ENCODE measurements at regions not wholly inside any gene's neighbourhood (a gene's known extent, or its start where the extent isn't known, plus 50 kb on each side); places are given as distances from the start of the nearest gene placed in this dataset.

DNA sequence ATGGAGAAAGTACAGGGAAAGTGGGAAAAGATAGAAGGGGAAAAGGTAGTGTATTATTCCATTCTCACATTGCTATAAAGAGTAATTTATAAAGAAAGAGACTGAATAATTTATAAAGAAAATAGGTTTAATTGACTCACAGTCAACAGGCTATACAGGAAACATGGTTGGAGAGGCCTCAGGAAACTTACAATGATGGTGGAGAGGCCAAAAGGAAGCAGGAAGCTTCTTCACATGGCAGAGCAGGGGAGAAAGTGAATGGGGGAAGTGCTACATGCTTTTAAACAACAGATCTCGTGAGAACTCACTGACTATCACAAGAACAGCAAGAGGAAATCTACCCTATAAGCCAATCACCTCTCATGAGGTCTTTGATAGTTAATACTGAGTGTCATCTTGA, 725.0 kb upstream of the FLRT2 start:
- H3K27ac ChIP-seq (ENCODE audit: low read length), result no peak overlapping the region
- H3K9me3 ChIP-seq (ENCODE audit: control insufficient read depth in 1 of 2, low read length in 2 of 2), result no peaks in the 10 kb centered on the region

DNA sequence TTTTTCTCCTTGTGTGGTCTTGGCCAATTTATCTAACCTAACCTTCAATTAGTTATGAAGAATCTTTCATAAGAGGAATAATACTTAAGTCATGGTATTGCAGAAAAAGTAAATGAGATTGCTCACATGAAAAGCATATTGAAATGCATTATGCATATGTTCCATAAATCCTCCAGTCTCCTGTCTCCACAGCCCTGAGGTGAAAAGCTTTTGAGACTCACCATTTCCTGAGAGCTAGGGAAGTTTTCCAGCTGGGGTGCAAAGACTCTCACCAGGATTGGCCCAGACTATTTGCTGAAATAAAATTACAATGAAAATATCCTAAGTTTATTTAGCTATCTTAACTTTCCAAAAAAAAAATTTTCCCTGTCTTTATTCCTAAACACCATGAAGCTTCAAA, 723.8 kb upstream of the FLRT2 start:
- Histone ChIP-seq H3K9me3 (ENCODE audit: control insufficient read depth in 1 of 2, low read length in 2 of 2) (no peaks in the 10 kb centered on the region), H3K4me1 (ENCODE audit: control insufficient read depth in 1 of 2, insufficient read depth in 2 of 2, low read length in 2 of 2) (no peaks in the 10 kb centered on the region), H3K36me3 (ENCODE audit: control insufficient read depth in 1 of 2, insufficient read depth in 2 of 2, low read length in 2 of 2) (no peaks in the 10 kb centered on the region), H3K4me3 (ENCODE audit: low read depth in 1 of 2, low read length in 2 of 2) (no peak overlapping the region), H3K27me3 (ENCODE audit: low read depth, low read length) (no peaks in the 10 kb centered on the region), H3K27ac (ENCODE audit: low read length) (no peak overlapping the region)

More for the DNA sequence above, 725.0 kb upstream of the FLRT2 start:
- Histone ChIP-seq H3K4me1 (ENCODE audit: control insufficient read depth in 1 of 2, insufficient read depth in 2 of 2, low read length in 2 of 2) (no peaks in the 10 kb centered on the region), H3K36me3 (ENCODE audit: control insufficient read depth in 1 of 2, insufficient read depth in 2 of 2, low read length in 2 of 2) (no peaks in the 10 kb centered on the region), H3K27me3 (ENCODE audit: low read depth, low read length) (no peaks in the 10 kb centered on the region), H3K4me3 (ENCODE audit: low read depth in 1 of 2, low read length in 2 of 2) (no peak overlapping the region)

DNA sequence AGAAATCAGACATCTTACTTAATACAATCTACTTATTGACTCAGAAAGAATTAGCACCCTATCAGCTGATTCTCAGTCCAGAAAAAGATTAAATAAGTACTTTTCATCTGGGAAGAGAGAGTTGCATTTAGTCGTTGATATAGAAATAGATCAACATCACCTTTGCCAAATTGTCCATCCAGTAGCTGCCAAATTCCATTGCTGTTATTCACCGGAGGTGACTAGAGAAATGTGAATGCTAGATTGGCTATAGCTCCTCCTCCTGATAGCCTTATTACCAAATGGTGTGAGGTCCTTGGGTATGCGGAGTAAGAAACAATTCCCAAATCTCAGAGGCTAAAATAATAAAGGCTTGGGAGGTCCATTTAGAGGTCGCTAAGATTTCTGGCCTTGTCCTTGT, 723.3 kb upstream of the FLRT2 start:
- H3K4me3 ChIP-seq (ENCODE audit: low read depth in 1 of 2, low read length in 2 of 2), result no peak overlapping the region
- no peaks in the 10 kb centered on the region for H3K27me3 ChIP-seq (ENCODE audit: low read depth, low read length)
- no peak overlapping the region for H3K27ac ChIP-seq (ENCODE audit: low read length)
- H3K4me1 ChIP-seq (ENCODE audit: control insufficient read depth in 1 of 2, insufficient read depth in 2 of 2, low read length in 2 of 2), result no peaks in the 10 kb centered on the region
- no peaks in the 10 kb centered on the region for H3K36me3 ChIP-seq (ENCODE audit: control insufficient read depth in 1 of 2, insufficient read depth in 2 of 2, low read length in 2 of 2)
- no peaks in the 10 kb centered on the region for H3K9me3 ChIP-seq (ENCODE audit: control insufficient read depth in 1 of 2, low read length in 2 of 2)

DNA sequence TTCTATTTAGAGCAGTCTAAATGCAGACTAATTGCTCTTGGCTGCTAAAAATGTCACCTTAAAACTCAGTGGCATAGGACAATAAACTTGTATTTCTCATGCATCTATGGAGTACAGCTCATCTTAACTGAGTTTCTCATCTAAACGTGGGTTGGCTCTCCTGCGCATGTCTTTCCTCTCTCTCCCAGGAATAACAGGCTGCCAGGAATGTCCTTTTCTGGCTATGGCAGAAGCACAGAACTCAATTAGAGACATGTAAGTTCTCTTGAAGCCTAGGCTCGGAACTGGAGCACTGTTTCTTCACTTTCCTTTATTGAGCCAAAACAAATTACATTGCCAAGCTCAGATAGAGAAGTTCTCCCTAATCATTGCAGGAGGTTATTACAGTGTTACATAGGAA, 722.3 kb upstream of the FLRT2 start:
- H3K4me3 ChIP-seq (ENCODE audit: low read depth in 1 of 2, low read length in 2 of 2), result no peak overlapping the region
- H3K4me1 ChIP-seq (ENCODE audit: control insufficient read depth in 1 of 2, insufficient read depth in 2 of 2, low read length in 2 of 2), result no peaks in the 10 kb centered on the region
- H3K27me3 ChIP-seq (ENCODE audit: low read depth, low read length), result no peaks in the 10 kb centered on the region
- no peaks in the 10 kb centered on the region for H3K9me3 ChIP-seq (ENCODE audit: control insufficient read depth in 1 of 2, low read length in 2 of 2)
- H3K36me3 ChIP-seq (ENCODE audit: control insufficient read depth in 1 of 2, insufficient read depth in 2 of 2, low read length in 2 of 2), result no peaks in the 10 kb centered on the region
- no peak overlapping the region for H3K27ac ChIP-seq (ENCODE audit: low read length)

DNA sequence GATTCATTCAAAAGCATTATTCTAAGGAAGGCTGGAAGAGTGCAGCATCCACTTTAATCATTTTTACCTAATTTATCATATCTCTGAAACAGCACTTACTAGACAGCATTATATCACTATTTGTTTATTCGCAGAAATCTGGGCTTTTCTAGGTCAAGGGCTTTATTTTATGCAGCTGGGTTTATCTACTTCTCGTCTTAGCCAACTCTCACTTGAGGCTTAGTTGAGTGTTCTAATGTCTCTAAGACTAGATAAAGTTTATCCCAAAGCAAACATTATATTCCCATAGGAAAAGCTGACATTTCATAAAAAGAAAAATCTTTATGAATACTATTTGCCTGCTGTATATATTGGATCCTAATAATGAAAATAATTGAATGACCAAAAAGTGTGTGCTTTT, 720.8 kb upstream of the FLRT2 start:
- Histone ChIP-seq H3K27me3 (ENCODE audit: low read depth, low read length) (no peaks in the 10 kb centered on the region), H3K9me3 (ENCODE audit: control insufficient read depth in 1 of 2, low read length in 2 of 2) (no peaks in the 10 kb centered on the region), H3K4me1 (ENCODE audit: control insufficient read depth in 1 of 2, insufficient read depth in 2 of 2, low read length in 2 of 2) (no peaks in the 10 kb centered on the region), H3K27ac (ENCODE audit: low read length) (no peak overlapping the region), H3K36me3 (ENCODE audit: control insufficient read depth in 1 of 2, insufficient read depth in 2 of 2, low read length in 2 of 2) (no peaks in the 10 kb centered on the region), H3K4me3 (ENCODE audit: low read depth in 1 of 2, low read length in 2 of 2) (no peak overlapping the region)

DNA sequence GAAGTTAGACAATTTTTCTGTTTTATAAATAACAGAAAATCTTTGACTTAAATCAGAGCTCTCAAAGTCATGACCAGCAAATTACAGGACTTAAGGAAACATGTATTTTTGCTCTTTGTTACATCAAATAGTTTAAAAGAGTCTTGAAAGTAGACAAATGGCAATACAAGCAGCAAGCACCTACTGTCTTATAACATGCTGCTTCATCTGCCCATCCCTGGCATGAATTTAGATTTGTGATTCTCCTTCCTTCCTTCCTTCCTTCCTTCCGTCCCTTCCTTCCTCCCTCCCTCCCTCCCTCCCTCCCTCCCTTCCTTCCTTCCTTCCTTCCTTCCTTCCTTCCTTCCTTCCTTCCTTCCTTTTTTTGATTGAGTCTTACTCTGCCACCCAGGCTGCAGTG, 715.6 kb upstream of the FLRT2 start:
- Histone ChIP-seq H3K4me1 (ENCODE audit: control insufficient read depth in 1 of 2, insufficient read depth in 2 of 2, low read length in 2 of 2) (no peaks in the 10 kb centered on the region), H3K27me3 (ENCODE audit: low read depth, low read length) (no peaks in the 10 kb centered on the region), H3K36me3 (ENCODE audit: control insufficient read depth in 1 of 2, insufficient read depth in 2 of 2, low read length in 2 of 2) (no peaks in the 10 kb centered on the region), H3K4me3 (ENCODE audit: low read depth in 1 of 2, low read length in 2 of 2) (no peak overlapping the region), H3K9me3 (ENCODE audit: control insufficient read depth in 1 of 2, low read length in 2 of 2) (no peaks in the 10 kb centered on the region), H3K27ac (ENCODE audit: low read length) (no peak overlapping the region)

DNA sequence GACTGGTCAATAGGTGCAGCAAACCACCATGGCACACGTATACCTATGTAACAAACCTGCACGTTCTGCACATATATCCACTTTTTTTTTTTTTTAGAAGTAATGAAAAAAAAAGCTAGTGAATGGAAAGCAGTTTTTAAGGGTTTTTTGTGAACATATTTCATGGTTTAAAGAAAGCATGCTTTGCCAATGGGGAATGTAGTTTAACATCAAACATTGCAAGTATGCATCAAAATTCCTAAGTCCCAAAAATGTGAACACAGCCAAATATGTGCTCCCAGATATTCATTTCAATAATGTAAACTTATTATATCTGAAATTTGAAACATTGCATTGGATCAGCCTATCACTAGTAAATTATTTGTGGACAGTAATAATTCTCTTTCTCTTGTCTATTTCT, 710.4 kb upstream of the FLRT2 start:
- Histone ChIP-seq H3K27ac (ENCODE audit: low read length) (no peak overlapping the region), H3K4me1 (ENCODE audit: control insufficient read depth in 1 of 2, insufficient read depth in 2 of 2, low read length in 2 of 2) (no peaks in the 10 kb centered on the region), H3K4me3 (ENCODE audit: low read depth in 1 of 2, low read length in 2 of 2) (no peak overlapping the region), H3K36me3 (ENCODE audit: control insufficient read depth in 1 of 2, insufficient read depth in 2 of 2, low read length in 2 of 2) (no peaks in the 10 kb centered on the region), H3K27me3 (ENCODE audit: low read depth, low read length) (no peaks in the 10 kb centered on the region), H3K9me3 (ENCODE audit: control insufficient read depth in 1 of 2, low read length in 2 of 2) (peaks cover 0 to 4% of the 10 kb centered on the region in 2 donors)

DNA sequence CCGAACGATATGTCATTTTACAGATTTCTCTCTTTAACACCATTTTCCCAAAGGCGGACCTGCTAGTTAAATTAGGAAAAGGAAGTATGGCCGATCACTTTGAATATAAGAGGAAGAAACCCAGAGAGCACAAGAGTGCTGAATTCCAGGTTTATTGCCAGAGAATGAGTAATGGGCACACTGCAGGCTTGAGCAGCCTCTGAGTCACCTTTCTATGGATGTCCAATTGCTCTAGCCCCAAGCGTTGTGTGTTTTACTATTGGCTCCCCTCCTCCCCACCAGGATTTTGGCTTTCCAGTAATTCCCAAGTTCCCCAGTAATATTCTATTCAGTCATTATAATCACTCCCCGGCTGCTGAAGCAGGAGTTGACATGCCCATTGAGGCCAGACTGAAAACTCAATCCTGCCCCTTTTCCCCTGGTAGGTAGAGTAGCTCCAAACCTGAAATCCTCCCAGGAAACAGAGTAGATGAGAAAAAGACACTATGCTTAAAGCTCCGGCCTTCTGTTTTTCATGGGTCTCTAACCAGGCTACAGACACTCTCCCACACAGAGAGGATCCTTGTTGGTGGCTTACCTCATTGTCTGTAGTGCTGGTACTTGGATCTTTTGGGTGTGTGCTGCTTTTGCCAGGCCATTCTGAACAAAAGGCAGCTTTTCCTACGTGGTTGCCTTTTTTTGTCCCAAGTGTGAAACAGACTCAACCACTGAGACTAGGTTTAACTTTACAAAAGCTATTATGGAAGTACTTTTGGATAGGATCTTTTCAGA, 704.3 kb upstream of the FLRT2 start:
- Histone ChIP-seq H3K4me3 (ENCODE audit: low read depth in 1 of 2, low read length in 2 of 2) (no peak overlapping the region), H3K27ac (ENCODE audit: low read length) (no peak overlapping the region), H3K4me1 (ENCODE audit: control insufficient read depth in 1 of 2, insufficient read depth in 2 of 2, low read length in 2 of 2) (no peaks in the 10 kb centered on the region), H3K9me3 (ENCODE audit: control insufficient read depth in 1 of 2, low read length in 2 of 2) (peaks cover 0 to 4% of the 10 kb centered on the region in 2 donors), H3K27me3 (ENCODE audit: low read depth, low read length) (no peaks in the 10 kb centered on the region), H3K36me3 (ENCODE audit: control insufficient read depth in 1 of 2, insufficient read depth in 2 of 2, low read length in 2 of 2) (no peaks in the 10 kb centered on the region)

DNA sequence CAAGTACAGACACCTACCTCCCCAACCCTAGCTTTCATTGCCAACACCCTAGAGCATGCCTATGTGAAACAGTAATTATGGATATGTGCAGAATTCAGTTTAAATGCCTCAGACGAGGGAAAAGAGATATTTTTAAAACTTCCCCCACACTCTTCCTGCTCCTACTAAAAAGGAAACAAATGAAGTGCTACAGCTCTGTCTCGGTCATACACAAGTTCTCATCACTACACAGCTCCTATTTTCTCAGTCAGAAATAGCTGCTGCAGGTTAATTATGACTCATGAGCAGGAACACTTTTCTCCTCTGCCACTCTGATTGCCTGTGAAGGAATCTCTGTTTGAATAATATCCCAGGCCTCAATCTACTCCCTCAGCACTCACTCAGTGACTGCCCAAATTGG, 703.6 kb upstream of the FLRT2 start:
- no peaks in the 10 kb centered on the region for H3K27me3 ChIP-seq (ENCODE audit: low read depth, low read length)

DNA sequence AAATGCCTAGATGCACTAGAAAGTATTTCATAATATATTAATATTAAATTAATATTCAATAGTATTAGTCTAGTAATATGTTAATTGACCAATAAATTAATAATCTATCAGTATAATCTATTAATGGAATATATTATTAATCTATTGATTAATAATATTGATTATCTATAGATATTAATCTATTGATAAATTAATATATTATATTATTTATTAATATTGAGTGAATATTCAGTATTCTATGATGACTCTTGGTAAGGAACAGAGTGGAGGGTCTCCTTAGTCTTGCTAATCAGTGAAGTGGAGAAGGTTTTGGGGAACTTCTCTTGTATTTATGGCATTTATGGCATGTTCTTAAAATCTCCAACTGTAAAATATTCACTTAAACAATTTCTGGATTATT, 679.3 kb upstream of the FLRT2 start:
- no peak overlapping the region for H3K4me3 ChIP-seq (ENCODE audit: low read depth in 1 of 2, low read length in 2 of 2)
- no peak overlapping the region for H3K27ac ChIP-seq (ENCODE audit: low read length)
- no peaks in the 10 kb centered on the region for H3K27me3 ChIP-seq (ENCODE audit: low read depth, low read length)
- no peaks in the 10 kb centered on the region for H3K9me3 ChIP-seq (ENCODE audit: control insufficient read depth in 1 of 2, low read length in 2 of 2)
- H3K4me1 ChIP-seq (ENCODE audit: control insufficient read depth in 1 of 2, insufficient read depth in 2 of 2, low read length in 2 of 2), result no peaks in the 10 kb centered on the region
- H3K36me3 ChIP-seq (ENCODE audit: control insufficient read depth in 1 of 2, insufficient read depth in 2 of 2, low read length in 2 of 2), result no peaks in the 10 kb centered on the region

More for the DNA sequence above, 703.6 kb upstream of the FLRT2 start:
- no peak overlapping the region for H3K4me3 ChIP-seq (ENCODE audit: low read depth in 1 of 2, low read length in 2 of 2)
- no peaks in the 10 kb centered on the region for H3K36me3 ChIP-seq (ENCODE audit: control insufficient read depth in 1 of 2, insufficient read depth in 2 of 2, low read length in 2 of 2)
- H3K4me1 ChIP-seq (ENCODE audit: control insufficient read depth in 1 of 2, insufficient read depth in 2 of 2, low read length in 2 of 2), result no peaks in the 10 kb centered on the region
- H3K9me3 ChIP-seq (ENCODE audit: control insufficient read depth in 1 of 2, low read length in 2 of 2), result peaks cover 0 to 4% of the 10 kb centered on the region in 2 donors
- H3K27ac ChIP-seq (ENCODE audit: low read length), result no peak overlapping the region

DNA sequence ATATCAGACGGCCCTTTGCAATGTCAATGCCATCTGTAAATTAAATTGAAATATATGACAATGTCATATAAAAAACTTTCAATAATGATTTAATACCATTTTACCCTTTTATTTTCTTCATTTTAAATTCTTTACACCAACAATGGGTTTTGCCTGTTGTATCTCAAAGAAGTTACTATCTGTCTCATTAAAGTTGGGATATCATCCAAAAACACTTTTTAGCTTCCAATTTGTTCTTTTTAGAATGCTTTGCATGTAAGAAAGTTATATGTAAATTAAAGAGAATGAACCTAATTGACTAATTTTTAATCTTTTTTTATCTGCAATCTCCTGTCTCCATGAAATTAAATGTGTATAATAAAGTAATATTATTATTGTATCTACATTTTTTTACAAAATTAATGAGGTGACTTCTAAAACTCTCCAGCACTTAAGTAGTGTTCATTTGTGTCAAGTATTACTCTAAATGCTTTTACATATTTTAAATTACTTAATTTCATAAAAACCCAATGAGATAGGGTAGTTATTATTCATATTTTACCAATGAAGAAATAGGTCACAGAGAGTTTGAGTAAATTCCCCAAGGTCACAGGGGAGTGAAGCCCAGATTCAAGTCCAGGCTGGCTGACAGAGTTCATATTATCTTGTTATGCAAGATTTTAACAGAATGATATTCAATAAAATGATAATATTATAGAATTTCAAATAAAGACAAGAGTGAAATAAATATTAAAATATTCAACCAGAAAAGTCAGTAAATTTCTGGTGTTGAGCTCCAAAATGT, 673.0 kb upstream of the FLRT2 start:
- Histone ChIP-seq H3K4me1 (ENCODE audit: control insufficient read depth in 1 of 2, insufficient read depth in 2 of 2, low read length in 2 of 2) (no peaks in the 10 kb centered on the region), H3K9me3 (ENCODE audit: control insufficient read depth in 1 of 2, low read length in 2 of 2) (no peaks in the 10 kb centered on the region), H3K27ac (ENCODE audit: low read length) (no peak overlapping the region), H3K4me3 (ENCODE audit: low read depth in 1 of 2, low read length in 2 of 2) (no peak overlapping the region), H3K27me3 (ENCODE audit: low read depth, low read length) (no peaks in the 10 kb centered on the region), H3K36me3 (ENCODE audit: control insufficient read depth in 1 of 2, insufficient read depth in 2 of 2, low read length in 2 of 2) (no peaks in the 10 kb centered on the region)
